SK-N-SH treated with all-trans-retinoic acid at 6 μM for 48 hours (cell line): ENCODE measurements at regions not wholly inside any gene's neighbourhood (a gene's known extent, or its start where the extent isn't known, plus 50 kb on each side); places are given as distances from the start of the nearest gene placed in this dataset.

Experiments used
- ATAC-seq: fragments of 200-7000 bp; cut with Tn5 transposase; 3 replicates; pipeline ENCODE4 v1.9.1; 2020; ENCODE audit warnings: mild to moderate bottlenecking, moderate library complexity
- BACH2 ChIP-seq: fragments of 250-450 bp; sonication (Bioruptor Pico); IDR thresholded peaks from 2 replicates; pipeline ENCODE4 v1.9.0; 2021; ENCODE audit warnings: mild to moderate bottlenecking, borderline replicate concordance
- CREB5 ChIP-seq: fragments of 250-450 bp; sonication (Bioruptor Pico); IDR thresholded peaks from 2 replicates; pipeline ENCODE4 v1.5.1; 2020; ENCODE audit warnings: low read depth, mild to moderate bottlenecking, moderate library complexity
- CSDC2 ChIP-seq: fragments of 250-450 bp; sonication (Bioruptor Pico); IDR thresholded peaks from 2 replicates; pipeline ENCODE4 v1.5.0; 2020; ENCODE audit warnings: mild to moderate bottlenecking, moderate library complexity
- ESRRG ChIP-seq: fragments of 250-450 bp; sonication (Bioruptor Pico); IDR thresholded peaks from 2 replicates; pipeline ENCODE4 v1.6.1; 2021; ENCODE audit warnings: mild to moderate bottlenecking
- GLIS3 ChIP-seq: fragments of 250-450 bp; sonication (Bioruptor Pico); IDR thresholded peaks from 2 replicates; pipeline ENCODE4 v1.5.0; 2020; ENCODE audit warnings: mild to moderate bottlenecking, moderate library complexity
- ISL1 ChIP-seq: fragments of 250-450 bp; sonication (Bioruptor Pico); IDR thresholded peaks from 2 replicates; pipeline ENCODE4 v2.1.2; 2022; ENCODE audit warnings: mild to moderate bottlenecking, moderate library complexity
- OSR1 ChIP-seq: fragments of 250-450 bp; sonication (Bioruptor Pico); IDR thresholded peaks from 2 replicates; pipeline ENCODE4 v1.8.0; 2022; ENCODE audit warnings: moderate library complexity, mild to moderate bottlenecking, inconsistent platforms
- PPARA ChIP-seq: fragments of 250-450 bp; sonication (Bioruptor Pico); IDR thresholded peaks from 2 replicates; pipeline ENCODE4 v1.5.0; 2020; ENCODE audit warnings: mild to moderate bottlenecking, borderline replicate concordance
- RARB ChIP-seq: fragments of 250-450 bp; sonication (Bioruptor Pico); IDR thresholded peaks from 2 replicates; pipeline ENCODE4 v1.8.0; 2021; ENCODE audit warnings: mild to moderate bottlenecking, moderate library complexity
- SNAI2 ChIP-seq: fragments of 250-450 bp; sonication (Bioruptor Pico); IDR thresholded peaks from 2 replicates; pipeline ENCODE4 v1.5.0; 2020; ENCODE audit warnings: mild to moderate bottlenecking, moderate library complexity
- TCF4 ChIP-seq: fragments of 250-450 bp; sonication (Bioruptor Pico); IDR thresholded peaks from 2 replicates; pipeline ENCODE4 v1.8.0; 2021; ENCODE audit warnings: mild to moderate bottlenecking, moderate library complexity, borderline replicate concordance
- TOX ChIP-seq: fragments of 250-450 bp; sonication (Bioruptor Pico); IDR thresholded peaks from 2 replicates; pipeline ENCODE4 v1.8.0; 2021; ENCODE audit warnings: mild to moderate bottlenecking, moderate library complexity, borderline replicate concordance
- TSHZ2 ChIP-seq: fragments of 250-450 bp; sonication (Bioruptor Pico); IDR thresholded peaks from 2 replicates; pipeline ENCODE4 v1.5.0; 2020; ENCODE audit warnings: mild to moderate bottlenecking, moderate library complexity
- ZC3H10 ChIP-seq: fragments of 250-450 bp; sonication (Bioruptor Pico); IDR thresholded peaks from 2 replicates; pipeline ENCODE4 v1.5.1; 2021; ENCODE audit warnings: mild to moderate bottlenecking, moderate library complexity
- ZFP3 ChIP-seq: fragments of 250-450 bp; sonication (Bioruptor Pico); IDR thresholded peaks from 2 replicates; pipeline ENCODE4 v1.5.0; 2020; ENCODE audit warnings: mild to moderate bottlenecking, moderate library complexity
- ZFP30 ChIP-seq: fragments of 450-650 bp; formaldehyde crosslinking; IDR thresholded peaks from 2 replicates; pipeline ENCODE4 v1.5.0; 2022; ENCODE audit warnings: mild to moderate bottlenecking, moderate library complexity
- ZNF565 ChIP-seq: fragments of 450-650 bp; formaldehyde crosslinking; conservative IDR thresholded peaks from 2 replicates; pipeline ENCODE4 v1.5.0; 2020; ENCODE audit warnings: low read depth, mild to moderate bottlenecking, moderate library complexity
- ZNF70 ChIP-seq: fragments of 450-650 bp; formaldehyde crosslinking; IDR thresholded peaks from 2 replicates; pipeline ENCODE4 v1.5.0; 2020; ENCODE audit warnings: mild to moderate bottlenecking, moderate library complexity
- ZNF8 ChIP-seq: fragments of 450-650 bp; formaldehyde crosslinking; IDR thresholded peaks from 2 replicates; pipeline ENCODE4 v1.5.0; 2020; ENCODE audit warnings: mild to moderate bottlenecking, moderate library complexity
- TF ChIP-seq, protein P1 (sequence below): fragments of 250-450 bp; sonication (Bioruptor Pico); IDR thresholded peaks from 2 replicates; pipeline ENCODE4 v1.8.0; 2021; ENCODE audit warnings: low read depth, mild to moderate bottlenecking, moderate library complexity, borderline replicate concordance
- TF ChIP-seq, protein P2 (sequence below): fragments of 250-450 bp; sonication (Bioruptor Pico); IDR thresholded peaks from 2 replicates; pipeline ENCODE4 v1.8.0; 2020; ENCODE audit warnings: mild to moderate bottlenecking, moderate library complexity, borderline replicate concordance

GRCh38 chrX:20479896-20480295 is 213.2 kb upstream of the RPS6KA3 start (continued):
- TF ChIP-seq TSHZ2 (CRISPR knock-in tag), result no peak

- ATAC-seq, result no peak
- TF ChIP-seq ZFP30 (CRISPR knock-in tag) (no peak), TSHZ2 (CRISPR knock-in tag) (no peak), CSDC2 (CRISPR knock-in tag) (no peak), ZNF8 (CRISPR knock-in tag) (no peak), CREB5 (no peak), ZNF70 (CRISPR knock-in tag) (no peak), TCF4 (CRISPR knock-in tag) (no peak), ZFP3 (no peak), OSR1 (CRISPR knock-in tag) (no peak), TOX (no peak)
- TF ChIP-seq, protein P1, sequence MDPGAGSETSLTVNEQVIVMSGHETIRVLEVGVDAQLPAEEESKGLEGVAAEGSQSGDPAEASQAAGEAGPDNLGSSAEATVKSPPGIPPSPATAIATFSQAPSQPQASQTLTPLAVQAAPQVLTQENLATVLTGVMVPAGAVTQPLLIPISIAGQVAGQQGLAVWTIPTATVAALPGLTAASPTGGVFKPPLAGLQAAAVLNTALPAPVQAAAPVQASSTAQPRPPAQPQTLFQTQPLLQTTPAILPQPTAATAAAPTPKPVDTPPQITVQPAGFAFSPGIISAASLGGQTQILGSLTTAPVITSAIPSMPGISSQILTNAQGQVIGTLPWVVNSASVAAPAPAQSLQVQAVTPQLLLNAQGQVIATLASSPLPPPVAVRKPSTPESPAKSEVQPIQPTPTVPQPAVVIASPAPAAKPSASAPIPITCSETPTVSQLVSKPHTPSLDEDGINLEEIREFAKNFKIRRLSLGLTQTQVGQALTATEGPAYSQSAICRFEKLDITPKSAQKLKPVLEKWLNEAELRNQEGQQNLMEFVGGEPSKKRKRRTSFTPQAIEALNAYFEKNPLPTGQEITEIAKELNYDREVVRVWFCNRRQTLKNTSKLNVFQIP, result no peak
- TF ChIP-seq, all 23 proteins: peak for 0
Observed at GRCh38 chrX:20479048-20479447, 212.3 kb upstream of the RPS6KA3 start.

GRCh38 chrX:20477836-20478524 is 211.3 kb upstream of the RPS6KA3 start:
- TF ChIP-seq ZNF70 (CRISPR knock-in tag) (no peak), ESRRG (CRISPR knock-in tag) (no peak), ZNF8 (CRISPR knock-in tag) (no peak), ZNF565 (CRISPR knock-in tag) (no peak), OSR1 (CRISPR knock-in tag) (no peak), CREB5 (no peak), RARB (CRISPR knock-in tag) (no peak), PPARA (no peak), GLIS3 (CRISPR knock-in tag) (no peak), SNAI2 (CRISPR knock-in tag) (no peak), TCF4 (CRISPR knock-in tag) (no peak), ZC3H10 (CRISPR knock-in tag) (no peak), ISL1 (CRISPR knock-in tag) (no peak), ZFP30 (CRISPR knock-in tag) (no peak), TOX (no peak), BACH2 (CRISPR knock-in tag) (no peak), CSDC2 (CRISPR knock-in tag) (no peak)
- TF ChIP-seq, protein P2, sequence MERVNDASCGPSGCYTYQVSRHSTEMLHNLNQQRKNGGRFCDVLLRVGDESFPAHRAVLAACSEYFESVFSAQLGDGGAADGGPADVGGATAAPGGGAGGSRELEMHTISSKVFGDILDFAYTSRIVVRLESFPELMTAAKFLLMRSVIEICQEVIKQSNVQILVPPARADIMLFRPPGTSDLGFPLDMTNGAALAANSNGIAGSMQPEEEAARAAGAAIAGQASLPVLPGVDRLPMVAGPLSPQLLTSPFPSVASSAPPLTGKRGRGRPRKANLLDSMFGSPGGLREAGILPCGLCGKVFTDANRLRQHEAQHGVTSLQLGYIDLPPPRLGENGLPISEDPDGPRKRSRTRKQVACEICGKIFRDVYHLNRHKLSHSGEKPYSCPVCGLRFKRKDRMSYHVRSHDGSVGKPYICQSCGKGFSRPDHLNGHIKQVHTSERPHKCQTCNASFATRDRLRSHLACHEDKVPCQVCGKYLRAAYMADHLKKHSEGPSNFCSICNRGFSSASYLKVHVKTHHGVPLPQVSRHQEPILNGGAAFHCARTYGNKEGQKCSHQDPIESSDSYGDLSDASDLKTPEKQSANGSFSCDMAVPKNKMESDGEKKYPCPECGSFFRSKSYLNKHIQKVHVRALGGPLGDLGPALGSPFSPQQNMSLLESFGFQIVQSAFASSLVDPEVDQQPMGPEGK (CRISPR knock-in tag), result no peak
- TF ChIP-seq, protein P1, result no peak
- no peak for ATAC-seq
